Retinal pigment epithelial cell (primary cell): ENCODE measurements at regions not wholly inside any gene's neighbourhood (a gene's known extent, or its start where the extent isn't known, plus 50 kb on each side); places are given as distances from the start of the nearest gene placed in this dataset.

Experiments
- DNase-seq: peaks from one replicate; pipeline ENCODE4 v3.0.0-alpha.2; 2010; ENCODE audit warnings: low read depth
- H3K4me3 ChIP-seq: 2 replicates; pipeline ENCODE4 v1.5.1; 2011; ENCODE audit warnings: mild to moderate bottlenecking, low read length, control low read depth, moderate library complexity
- CTCF ChIP-seq: conservative IDR thresholded peaks from 2 replicates; pipeline ENCODE4 v1.5.1; 2011; ENCODE audit warnings: low read depth, low read length, control low read depth, inconsistent platforms

- no peak for TF ChIP-seq CTCF
- DNase-seq: no peak
- no peak overlapping the region for H3K4me3 ChIP-seq
Measured at GRCh38 chr11:69385832-69386427, 92.0 kb downstream of the MYEOV start.

- DNase-seq: no peak
- no peak for TF ChIP-seq CTCF
- H3K4me3 ChIP-seq: no peak overlapping the region
Measured at GRCh38 chr11:69386594-69387408, 92.8 kb downstream of the MYEOV start.

- peak; percentile 3 for DNase-seq
- no peak for TF ChIP-seq CTCF
- no peak overlapping the region for H3K4me3 ChIP-seq
Measured at GRCh38 chr11:69387409-69387885, 93.5 kb downstream of the MYEOV start.

GRCh38 chr11:69388210-69388609, 93.3 kb upstream of the LINC01488 start:
- no peak overlapping the region for H3K4me3 ChIP-seq
- no peak for DNase-seq
- TF ChIP-seq CTCF: no peak

GRCh38 chr11:69388661-69389060, 92.8 kb upstream of the LINC01488 start:
- DNase-seq: no peak
- H3K4me3 ChIP-seq: no peak overlapping the region
- TF ChIP-seq CTCF: no peak

GRCh38 chr11:69390561-69390960, 90.9 kb upstream of the LINC01488 start:
- DNase-seq: no peak
- TF ChIP-seq CTCF: no peak
- H3K4me3 ChIP-seq: no peak overlapping the region
